IPS-18c (cell line): ENCODE measurements at regions not wholly inside any gene's neighbourhood (a gene's known extent, or its start where the extent isn't known, plus 50 kb on each side); places are given as distances from the start of the nearest gene placed in this dataset.

Experiments
- H3K4me3 ChIP-seq: 2 replicates; pipeline ENCODE4 v1.7.0; 2013; ENCODE audit warnings: low read depth, mild to moderate bottlenecking, low read length, moderate library complexity; ENCODE audit not compliant: insufficient read depth
- H3K9me3 ChIP-seq: one replicate; pipeline ENCODE4 v1.6.1; 2013; ENCODE audit warnings: mild to moderate bottlenecking, low read length, moderate library complexity; ENCODE audit not compliant: control insufficient read depth, insufficient read depth

DNA sequence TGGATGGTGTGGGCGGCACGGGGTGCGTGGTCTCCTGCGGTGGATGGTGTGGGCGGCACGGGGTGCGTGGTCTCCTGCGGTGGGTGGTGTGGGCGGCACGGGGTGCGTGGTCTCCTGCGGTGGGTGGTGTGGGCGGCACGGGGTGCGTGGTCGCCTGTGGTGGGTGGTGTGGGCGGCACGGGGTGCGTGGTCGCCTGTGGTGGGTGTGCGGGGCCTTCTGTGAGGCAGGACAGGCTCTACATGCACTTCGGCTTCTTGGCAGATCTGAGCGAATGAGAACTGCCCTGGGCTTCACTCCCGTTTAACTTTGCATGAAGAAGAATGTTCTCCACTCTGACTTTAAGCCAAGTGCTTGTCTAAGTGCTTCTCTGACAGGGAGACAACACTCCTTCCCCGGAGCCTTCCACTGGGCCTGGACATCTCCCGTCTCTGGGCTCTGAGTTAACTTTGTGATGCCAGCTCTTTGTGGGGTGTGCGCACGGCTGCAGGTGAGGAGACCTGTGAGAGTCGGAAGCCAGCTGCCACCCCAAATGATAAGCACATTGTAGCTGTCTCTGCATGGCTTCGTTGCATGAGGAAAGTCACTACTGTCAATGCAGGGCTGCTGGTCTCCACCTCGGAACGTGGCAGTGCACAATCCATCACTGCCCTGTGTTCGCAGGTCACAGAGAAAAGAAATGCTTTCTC is 244.8 kb downstream of the DLL1 start:
- Histone ChIP-seq H3K4me3 (no peak overlapping the region), H3K9me3 (peaks cover 2% of the 10 kb centered on the region)

GRCh38 chr6:170045563-170045960 is 245.3 kb downstream of the DLL1 start:
- H3K4me3 ChIP-seq = no peak overlapping the region
- H3K9me3 ChIP-seq = peaks cover 2% of the 10 kb centered on the region

DNA sequence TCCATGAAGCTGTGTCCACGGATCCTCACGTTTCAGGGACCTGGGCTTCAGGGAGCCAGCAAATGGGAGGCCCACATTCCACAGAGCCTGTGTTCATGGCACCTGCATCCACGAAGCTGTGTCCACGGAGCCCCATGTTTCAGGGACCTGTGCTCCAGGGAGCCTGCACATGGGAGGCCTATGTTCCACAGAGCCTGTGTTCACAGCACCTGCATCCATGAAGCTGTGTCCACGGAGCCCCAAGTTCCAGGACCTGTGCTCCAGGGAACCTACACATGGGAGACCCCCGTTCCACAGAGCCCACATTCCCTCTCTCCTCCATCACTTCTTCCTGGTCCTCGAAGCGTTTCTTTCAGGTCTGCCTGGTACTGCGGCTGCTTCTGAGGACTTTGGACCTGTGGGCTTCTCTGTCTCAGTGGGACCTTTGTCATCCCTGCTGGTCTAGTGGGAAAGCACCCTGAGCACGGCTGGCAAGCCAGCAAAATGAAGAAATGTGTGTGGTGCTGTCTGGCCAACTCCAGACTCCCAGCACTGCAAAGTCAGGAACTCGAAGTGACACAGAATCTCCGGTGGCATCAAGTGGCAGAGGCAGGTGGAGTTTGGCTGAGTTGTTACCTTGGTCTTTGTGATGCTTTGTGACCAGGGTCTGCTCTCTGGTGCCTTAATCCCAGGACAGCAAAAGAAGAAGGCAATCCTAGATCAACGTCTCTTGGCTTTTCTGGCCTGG is 245.9 kb downstream of the DLL1 start:
- no peak overlapping the region for H3K4me3 ChIP-seq

DNA sequence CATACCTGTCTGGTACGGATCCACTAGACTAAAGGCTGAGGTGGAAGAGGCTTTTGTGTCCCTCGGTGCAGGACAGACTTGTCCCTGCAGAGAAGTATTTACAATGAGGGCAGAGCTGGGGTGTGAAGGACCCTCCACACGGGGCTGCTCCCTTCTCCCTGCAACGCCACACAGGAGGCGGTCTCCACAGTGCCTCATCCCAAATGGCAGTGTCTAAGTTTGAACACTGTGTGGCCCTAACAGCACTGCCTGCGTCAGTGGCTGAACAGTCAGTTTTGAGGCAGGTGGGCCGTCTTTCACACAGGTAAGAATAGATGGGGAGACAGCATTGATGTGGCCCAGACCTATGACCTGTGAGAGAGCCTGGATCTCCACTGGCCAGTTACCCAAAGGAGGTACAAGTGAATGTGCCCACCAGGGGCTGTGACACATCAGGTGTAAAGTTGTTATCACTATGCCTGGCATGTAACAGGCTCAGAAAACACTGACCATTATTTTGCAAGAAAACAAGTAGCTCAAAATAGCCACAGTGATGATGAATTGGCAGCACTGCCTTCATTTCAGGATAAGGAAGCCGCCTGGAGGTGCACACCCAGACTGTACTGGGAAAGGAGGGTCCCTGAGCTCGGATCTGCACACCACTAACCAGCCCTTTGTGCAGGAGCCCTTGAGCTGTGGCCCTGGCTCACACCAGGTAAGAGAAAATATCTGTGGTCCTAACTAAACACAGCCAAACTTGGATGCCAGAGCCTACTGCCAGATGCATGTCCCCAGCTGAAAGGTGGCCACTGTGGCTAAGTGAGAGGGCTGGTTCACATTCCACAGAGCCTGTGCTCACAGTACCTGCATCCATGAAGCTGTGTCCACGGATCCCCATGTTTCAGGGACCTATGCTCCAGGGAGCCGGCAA is 246.7 kb downstream of the DLL1 start:
- H3K4me3 ChIP-seq = no peak overlapping the region
- peaks cover 2% of the 10 kb centered on the region for H3K9me3 ChIP-seq

More for the DNA sequence above, 245.9 kb downstream of the DLL1 start:
- peaks cover 2% of the 10 kb centered on the region for H3K9me3 ChIP-seq

- Histone ChIP-seq H3K9me3 (peaks cover 2% of the 10 kb centered on the region), H3K4me3 (no peak overlapping the region)
These were observed 247.6 kb downstream of the DLL1 start for GRCh38 chr6:170043150-170043819.

GRCh38 chr6:170042596-170043118 is 248.2 kb downstream of the DLL1 start:
- Histone ChIP-seq H3K9me3 (peaks cover 2% of the 10 kb centered on the region), H3K4me3 (no peak overlapping the region)

- Histone ChIP-seq H3K9me3 (peaks cover 2% of the 10 kb centered on the region), H3K4me3 (no peak overlapping the region)
These were observed 248.8 kb downstream of the DLL1 start for GRCh38 chr6:170042123-170042522.

DNA sequence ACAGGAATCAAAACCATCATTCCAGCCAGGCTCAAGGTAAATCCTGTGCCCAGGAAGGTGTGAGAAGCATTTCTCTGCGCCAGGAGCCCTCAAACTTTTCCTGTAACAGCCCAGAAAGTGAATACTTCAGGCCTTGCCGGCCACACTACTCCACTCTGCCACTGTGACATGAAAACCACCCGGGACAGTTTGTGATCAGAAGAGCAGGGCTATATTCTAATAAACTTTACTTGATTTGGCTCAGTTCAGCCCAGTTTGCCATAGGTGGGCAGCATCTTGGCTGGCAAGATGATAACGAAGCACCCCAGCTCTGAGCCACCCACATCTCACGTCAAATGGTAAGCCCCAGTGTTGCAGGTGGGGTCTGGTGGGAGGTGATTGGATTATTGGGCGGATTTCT is 249.4 kb downstream of the DLL1 start:
- H3K9me3 ChIP-seq = peaks cover 2% of the 10 kb centered on the region
- H3K4me3 ChIP-seq = no peak overlapping the region

GRCh38 chr6:170040906-170041305 is 250.0 kb downstream of the DLL1 start:
- Histone ChIP-seq H3K4me3 (no peak overlapping the region), H3K9me3 (peaks cover under 1% of the 10 kb centered on the region)

GRCh38 chr6:170040115-170040500 is 250.8 kb downstream of the DLL1 start:
- Histone ChIP-seq H3K4me3 (no peak overlapping the region), H3K9me3 (peaks cover 3% of the 10 kb centered on the region)

GRCh38 chr6:170039156-170040114 is 251.4 kb downstream of the DLL1 start:
- Histone ChIP-seq H3K9me3 (peaks cover 3% of the 10 kb centered on the region), H3K4me3 (no peak overlapping the region)

DNA sequence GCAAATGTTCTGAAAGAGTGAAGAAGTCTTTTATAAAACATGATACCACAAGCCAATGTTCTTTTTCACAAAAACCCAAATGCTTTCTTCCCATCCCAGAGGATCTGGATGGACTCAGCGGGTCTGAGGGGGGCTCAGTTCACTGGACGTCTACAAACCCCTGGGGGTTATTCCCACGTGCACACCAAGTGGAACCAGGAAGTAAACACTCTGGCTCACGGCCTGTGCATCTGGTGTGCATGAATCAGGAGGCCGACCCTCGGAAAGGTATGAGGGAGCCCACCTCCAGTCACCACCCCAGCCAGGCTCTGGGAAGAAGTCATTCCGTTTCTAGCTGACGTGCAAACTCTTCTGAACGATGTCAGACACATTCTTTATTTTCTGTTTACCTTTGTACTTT is 252.2 kb downstream of the DLL1 start:
- H3K9me3 ChIP-seq = peaks cover 3% of the 10 kb centered on the region
- no peak overlapping the region for H3K4me3 ChIP-seq

DNA sequence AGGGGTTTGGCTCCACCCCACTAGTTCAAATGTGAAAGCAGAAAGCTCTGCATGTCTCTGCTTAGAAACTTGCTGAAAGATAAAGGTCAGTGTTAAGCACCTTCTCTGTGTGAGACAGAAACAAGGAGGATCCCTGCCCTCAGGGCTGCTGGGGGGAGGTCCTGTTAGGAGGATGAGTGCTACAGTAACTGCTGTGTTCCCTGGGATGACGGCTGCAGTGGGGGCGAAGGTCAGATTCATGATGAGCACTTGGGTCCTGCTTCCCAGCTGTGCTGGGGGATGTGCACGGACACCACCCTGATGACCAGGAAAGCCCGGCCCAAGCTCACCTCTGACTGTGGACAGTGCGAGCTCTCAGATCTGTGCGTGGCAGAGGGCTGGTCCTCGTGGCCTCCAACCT is 252.6 kb downstream of the DLL1 start:
- peaks cover 3% of the 10 kb centered on the region for H3K9me3 ChIP-seq
- H3K4me3 ChIP-seq = no peak overlapping the region

DNA sequence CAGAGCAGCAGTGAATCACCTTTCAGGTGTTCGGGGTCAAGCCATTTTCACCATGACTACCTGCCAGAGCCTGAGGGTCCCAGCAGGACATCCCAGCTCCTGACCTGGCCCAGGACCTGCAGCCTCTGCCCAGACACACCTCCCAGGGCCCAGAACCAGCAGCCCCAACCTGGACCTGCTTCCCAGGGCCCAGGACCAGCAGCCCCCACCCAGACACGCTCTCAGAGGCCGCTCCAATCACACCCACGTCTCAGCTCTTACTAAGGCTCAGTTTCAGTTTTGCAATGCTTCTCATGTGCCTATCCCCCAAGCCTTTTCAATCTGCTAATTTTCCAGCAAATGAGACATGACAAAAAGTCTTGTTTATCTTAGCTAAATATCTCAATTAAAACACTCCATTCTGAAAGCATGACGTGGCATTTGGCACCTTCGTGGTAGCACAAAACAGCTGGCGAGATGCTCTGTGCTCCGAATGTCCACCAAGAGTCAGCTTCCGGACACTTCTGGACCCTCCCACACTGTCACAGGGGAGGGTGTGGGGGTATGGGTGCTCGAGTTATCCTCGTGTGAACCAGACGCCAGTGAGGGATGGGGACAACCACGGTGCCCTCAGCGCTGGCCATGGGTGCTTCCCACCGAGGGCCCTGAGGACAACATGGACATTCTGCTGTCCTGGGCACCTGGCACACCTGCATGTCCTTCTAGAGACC is 253.2 kb downstream of the DLL1 start:
- Histone ChIP-seq H3K9me3 (peaks cover 4% of the 10 kb centered on the region), H3K4me3 (no peak overlapping the region; the same call in 1 of the 2 replicates)

GRCh38 chr6:170036916-170037315 is 254.0 kb downstream of the DLL1 start:
- no peak overlapping the region for H3K4me3 ChIP-seq

More at GRCh38 chr6:170036916-170037315, 254.0 kb downstream of the DLL1 start:
- peaks cover 5% of the 10 kb centered on the region for H3K9me3 ChIP-seq
